PC-9 (cell line): ENCODE measurements at regions not wholly inside any gene's neighbourhood (a gene's known extent, or its start where the extent isn't known, plus 50 kb on each side); places are given as distances from the start of the nearest gene placed in this dataset.

Experiments
- CTCF ChIP-seq: fragments of 200-600 bp; sonication (generic); conservative IDR thresholded peaks from 2 replicates; pipeline ENCODE4 v1.6.1; 2017; ENCODE audit warnings: mixed run types, antibody characterized with exemption, mild to moderate bottlenecking, moderate library complexity
- EZH2 ChIP-seq: fragments of 200-600 bp; sonication (generic); IDR thresholded peaks from 2 replicates; pipeline ENCODE4 v1.8.0; 2017; ENCODE audit warnings: antibody characterized with exemption, low read depth

GRCh38 chr16:64171632-64172031 lies 950.2 kb downstream of the CDH11 start:
- TF ChIP-seq CTCF (no peak), EZH2 (no peak)
